Naive thymus-derived CD4-positive, alpha-beta T cell (primary cell): ENCODE measurements at regions not wholly inside any gene's neighbourhood (a gene's known extent, or its start where the extent isn't known, plus 50 kb on each side); places are given as distances from the start of the nearest gene placed in this dataset.
"Not testable (repeated sequence)": the region's sequence is repeated elsewhere in the genome, so short reads cannot be mapped to it uniquely, and the experiment has no call there.

Experiments
- ATAC-seq: fragments of 150-1000 bp; cut with Tn5 transposase; 2 replicates; pipeline ENCODE4 v1.10.0; 2021; ENCODE audit warnings: mild to moderate bottlenecking, moderate library complexity
- CTCF ChIA-PET: fragments of 350-600 bp; sonication (Branson Sonifier 250); formaldehyde crosslinking; loops from one replicate; lab custom pipeline; 2021; ENCODE audit warnings: antibody characterized with exemption; lab: Charles Lee
- POLR2A ChIA-PET: fragments of 350-600 bp; sonication (Branson Sonifier 250); formaldehyde crosslinking; loops from one replicate; lab custom pipeline; 2021; ENCODE audit warnings: antibody characterized with exemption, inconsistent platforms; lab: Charles Lee
- DNase-seq, 9 donors: peaks; one replicate each; pipeline versions ENCODE4 v3.0.0 to v3.0.0-alpha.2; 2020 to 2022; ENCODE audit warnings: mixed read lengths in 1 of 9
- H3K27ac ChIP-seq: one replicate; pipeline ENCODE4 v1.7.0; 2013; ENCODE audit warnings: mild to moderate bottlenecking, low read depth, low read length, moderate library complexity
- H3K27me3 ChIP-seq, 2 donors: one replicate each; pipeline ENCODE4 v1.7.0; 2013; ENCODE audit warnings: low read length in 2 of 2, mild to moderate bottlenecking in 2 of 2, moderate library complexity in 2 of 2; ENCODE audit not compliant: control insufficient read depth in 2 of 2, insufficient read depth in 2 of 2
- H3K36me3 ChIP-seq, 3 experiments: 1 replicate in 2 of 3; 2 replicates in 1 of 3; pipeline ENCODE4 v1.7.0; 2013; ENCODE audit warnings: low read length in 3 of 3, mild to moderate bottlenecking in 3 of 3, moderate library complexity in 1 of 3; ENCODE audit not compliant: insufficient read depth in 3 of 3, control insufficient read depth in 2 of 3
- H3K4me1 ChIP-seq, 2 donors: one replicate each; pipeline ENCODE4 v1.7.0; 2013; ENCODE audit warnings: low read length in 2 of 2, mild to moderate bottlenecking in 2 of 2, moderate library complexity in 1 of 2; ENCODE audit not compliant: control insufficient read depth in 2 of 2, insufficient read depth in 2 of 2
- H3K4me3 ChIP-seq: 2 replicates; pipeline ENCODE4 v1.7.0; 2013; ENCODE audit warnings: mild to moderate bottlenecking, low read length
- H3K9me3 ChIP-seq, 3 experiments: 1 replicate in 2 of 3; 2 replicates in 1 of 3; pipeline ENCODE4 v1.7.0; 2013; ENCODE audit warnings: low read length in 3 of 3; ENCODE audit not compliant: control insufficient read depth in 2 of 3
- H3K27ac Mint-ChIP-seq, 9 donors: one replicate each; pipeline ENCODE4 v1.8.0; 2020 to 2022; ENCODE audit warnings: mixed read lengths in 9 of 9, mild to moderate bottlenecking in 8 of 9, moderate library complexity in 5 of 9, inconsistent platforms in 2 of 9
- H3K27me3 Mint-ChIP-seq, 5 donors: one replicate each; pipeline ENCODE4 v1.8.0; 2021 to 2022; ENCODE audit warnings: mixed read lengths in 5 of 5, mild to moderate bottlenecking in 1 of 5
- H3K36me3 Mint-ChIP-seq, 5 donors: one replicate each; pipeline ENCODE4 v1.8.0; 2020 to 2022; ENCODE audit warnings: mixed read lengths in 5 of 5, mild to moderate bottlenecking in 3 of 5, inconsistent platforms in 1 of 5
- H3K4me1 Mint-ChIP-seq, 7 donors: one replicate each; pipeline ENCODE4 v1.8.0; 2020 to 2022; ENCODE audit warnings: mixed read lengths in 7 of 7, mild to moderate bottlenecking in 3 of 7, inconsistent platforms in 1 of 7
- H3K4me3 Mint-ChIP-seq, 10 donors: one replicate each; pipeline ENCODE4 v1.8.0; 2020 to 2022; ENCODE audit warnings: mild to moderate bottlenecking in 10 of 10, mixed read lengths in 10 of 10, moderate library complexity in 6 of 10, inconsistent platforms in 2 of 10
- H3K9me3 Mint-ChIP-seq, 11 donors: one replicate each; pipeline ENCODE4 v1.8.0; 2020 to 2022; ENCODE audit warnings: mixed read lengths in 11 of 11, mild to moderate bottlenecking in 4 of 11, inconsistent platforms in 1 of 11, moderate library complexity in 1 of 11
- intact Hi-C, 2 donors: fragments of 100-400 bp; cut with micrococcal nuclease; formaldehyde crosslinking; loops; one replicate each; pipeline ENCODE4 v1.15.1; 2023

- Mint-ChIP-seq H3K36me3 (peaks cover 0 to 3% (median 0%) of the 10 kb centered on the region in 5 donors), H3K9me3 (peaks cover 0 to 4% (median 0%) of the 10 kb centered on the region in 11 donors), H3K27ac (no peak overlapping the region), H3K4me3 (no peak overlapping the region), H3K4me1 (peaks cover 0 to 1% (median 0%) of the 10 kb centered on the region in 7 donors), H3K27me3 (peaks cover 0 to 8% (median 0%) of the 10 kb centered on the region in 5 donors)
- Histone ChIP-seq H3K4me3 (no peak overlapping the region), H3K27ac (no peak overlapping the region), H3K4me1 (no peaks in the 10 kb centered on the region), H3K27me3 (no peaks in the 10 kb centered on the region), H3K9me3 (no peaks in the 10 kb centered on the region), H3K36me3 (no peaks in the 10 kb centered on the region)
- DNase-seq (peak in 1 of 9 donors; percentile 16), ATAC-seq (no peak)
- CTCF ChIA-PET = no interaction called here
- intact Hi-C loops = no loop called here
- POLR2A ChIA-PET = no interaction called here
Measured at GRCh38 chr11:69877235-69877634, 58.0 kb upstream of the FGF3 start.

- DNase-seq = peak in 1 of 9 donors; percentile 3
- CTCF ChIA-PET, H3K36me3 Mint-ChIP-seq, H3K9me3 ChIP-seq, H3K4me3 Mint-ChIP-seq, H3K4me1 Mint-ChIP-seq, POLR2A ChIA-PET, H3K27me3 Mint-ChIP-seq, ATAC-seq, H3K27me3 ChIP-seq, H3K9me3 Mint-ChIP-seq, H3K4me1 ChIP-seq, H3K27ac ChIP-seq, intact Hi-C loops, H3K27ac Mint-ChIP-seq, H3K4me3 ChIP-seq, H3K36me3 ChIP-seq: not testable (repeated sequence)
Measured at GRCh38 chr11:69877704-69878103, 58.5 kb upstream of the FGF3 start.

GRCh38 chr11:69878144-69878883 is 59.1 kb upstream of the FGF3 start:
- ATAC-seq (no peak), DNase-seq (peak in 1 of 9 donors; percentile 9)
- Mint-ChIP-seq H3K9me3 (no peaks in the 10 kb centered on the region), H3K4me1 (peaks cover 0 to 1% (median 0%) of the 10 kb centered on the region in 7 donors), H3K36me3 (no peaks in the 10 kb centered on the region), H3K27ac (no peak overlapping the region), H3K27me3 (peaks cover 0 to 8% (median 4%) of the 10 kb centered on the region in 5 donors), H3K4me3 (no peak overlapping the region)
- no peak overlapping the region for H3K4me3 ChIP-seq
- intact Hi-C loops = no loop called here
- no peaks in the 10 kb centered on the region for H3K36me3 ChIP-seq
- ChIA-PET POLR2A (no interaction called here), CTCF (no interaction called here)
- H3K9me3 ChIP-seq = no peaks in the 10 kb centered on the region
- H3K27me3 ChIP-seq = no peaks in the 10 kb centered on the region
- H3K4me1 ChIP-seq = no peaks in the 10 kb centered on the region
- H3K27ac ChIP-seq = no peak overlapping the region

GRCh38 chr11:69878927-69879728 is 59.9 kb upstream of the FGF3 start:
- peaks cover 0 to 8% (median 4%) of the 10 kb centered on the region in 5 donors for H3K27me3 Mint-ChIP-seq
- H3K9me3 Mint-ChIP-seq = no peaks in the 10 kb centered on the region
- intact Hi-C loops = no loop called here
- DNase-seq = no peak
- Histone ChIP-seq H3K4me3 (no peak overlapping the region), H3K4me1 (no peaks in the 10 kb centered on the region), H3K36me3 (no peaks in the 10 kb centered on the region), H3K9me3 (no peaks in the 10 kb centered on the region), H3K27me3 (no peaks in the 10 kb centered on the region), H3K27ac (no peak overlapping the region)
- ChIA-PET POLR2A (no interaction called here), CTCF (no interaction called here)
- ATAC-seq = no peak
- H3K27ac Mint-ChIP-seq = no peak overlapping the region
- H3K4me3 Mint-ChIP-seq = no peak overlapping the region
- H3K36me3 Mint-ChIP-seq = no peaks in the 10 kb centered on the region
- H3K4me1 Mint-ChIP-seq = peaks cover 0 to 1% (median 0%) of the 10 kb centered on the region in 7 donors

- intact Hi-C loops = no loop called here
- Histone ChIP-seq H3K9me3 (no peaks in the 10 kb centered on the region), H3K4me3 (no peak overlapping the region), H3K27me3 (no peaks in the 10 kb centered on the region), H3K4me1 (no peaks in the 10 kb centered on the region), H3K27ac (no peak overlapping the region), H3K36me3 (no peaks in the 10 kb centered on the region)
- no peak for DNase-seq
- Mint-ChIP-seq H3K27me3 (peaks cover 0 to 8% (median 4%) of the 10 kb centered on the region in 5 donors), H3K4me1 (peaks cover 0 to 1% (median 0%) of the 10 kb centered on the region in 7 donors), H3K4me3 (no peak overlapping the region), H3K27ac (no peak overlapping the region), H3K36me3 (no peaks in the 10 kb centered on the region), H3K9me3 (no peaks in the 10 kb centered on the region)
- ATAC-seq = no peak
- POLR2A ChIA-PET = no interaction called here
- CTCF ChIA-PET = no interaction called here
Measured at GRCh38 chr11:69879729-69880005, 60.5 kb upstream of the FGF3 start.

- ChIA-PET CTCF (no interaction called here), POLR2A (no interaction called here)
- no peak overlapping the region for H3K4me3 Mint-ChIP-seq
- no peaks in the 10 kb centered on the region for H3K27me3 ChIP-seq
- no peaks in the 10 kb centered on the region for H3K4me1 ChIP-seq
- intact Hi-C loops = no loop called here
- no peak overlapping the region for H3K4me3 ChIP-seq
- H3K9me3 Mint-ChIP-seq = no peaks in the 10 kb centered on the region
- no peaks in the 10 kb centered on the region for H3K36me3 ChIP-seq
- no peak for ATAC-seq
- no peaks in the 10 kb centered on the region for H3K9me3 ChIP-seq
- no peak overlapping the region for H3K27ac ChIP-seq
- H3K27me3 Mint-ChIP-seq = peaks cover 0 to 8% (median 4%) of the 10 kb centered on the region in 5 donors
- no peak overlapping the region for H3K27ac Mint-ChIP-seq
- peaks cover 0 to 1% (median 0%) of the 10 kb centered on the region in 7 donors for H3K4me1 Mint-ChIP-seq
- no peaks in the 10 kb centered on the region for H3K36me3 Mint-ChIP-seq
- DNase-seq = no peak
Measured at GRCh38 chr11:69880041-69880825, 61.0 kb upstream of the FGF3 start.
